CD4-positive, alpha-beta T cell treated with Interleukin-4 for 4 hours (primary cell): ENCODE measurements at regions not wholly inside any gene's neighbourhood (a gene's known extent, or its start where the extent isn't known, plus 50 kb on each side); places are given as distances from the start of the nearest gene placed in this dataset.

Experiments
- DNase-seq: peaks from one replicate; pipeline ENCODE4 v3.0.0-alpha.2; 2020

DNA sequence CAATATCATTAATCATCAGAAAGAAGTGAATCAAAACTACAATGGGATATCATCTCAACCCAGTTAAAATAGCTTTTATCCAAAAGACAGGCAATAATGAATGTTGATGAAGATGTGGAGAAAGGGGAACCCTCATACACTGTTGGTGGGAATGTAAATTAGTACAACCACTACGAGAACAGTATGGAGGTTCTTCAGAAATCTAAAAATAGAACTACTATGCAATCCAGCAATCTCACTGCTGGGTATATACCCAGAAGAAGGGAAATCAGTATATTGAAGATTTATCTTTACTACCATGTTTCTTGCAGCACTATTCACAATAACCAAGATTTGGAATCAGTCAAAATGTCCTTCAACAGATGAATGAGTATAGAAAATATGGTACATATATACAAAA lies 189.8 kb downstream of the HHIPL2 start:
- DNase-seq, result no peak

DNA sequence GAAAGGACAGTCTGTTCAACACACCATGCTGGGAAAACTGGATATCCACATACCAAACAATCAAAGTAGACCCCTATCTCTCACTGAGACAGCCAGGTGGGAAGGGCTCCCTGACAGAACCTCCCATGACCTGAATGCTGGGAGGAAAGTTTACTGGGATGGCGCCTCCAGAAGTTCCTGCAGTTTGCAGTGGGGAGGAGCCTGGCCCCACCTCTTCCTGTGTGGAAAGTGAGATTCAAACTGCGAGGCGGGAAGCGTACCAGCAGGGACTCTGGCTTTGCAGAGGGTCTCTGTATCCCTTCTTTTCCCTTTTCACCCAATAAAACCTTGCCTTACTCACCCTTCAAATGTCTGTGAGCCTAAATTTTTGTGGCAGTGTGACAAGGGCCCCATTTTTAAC lies 190.7 kb downstream of the HHIPL2 start:
- DNase-seq, result no peak

DNA sequence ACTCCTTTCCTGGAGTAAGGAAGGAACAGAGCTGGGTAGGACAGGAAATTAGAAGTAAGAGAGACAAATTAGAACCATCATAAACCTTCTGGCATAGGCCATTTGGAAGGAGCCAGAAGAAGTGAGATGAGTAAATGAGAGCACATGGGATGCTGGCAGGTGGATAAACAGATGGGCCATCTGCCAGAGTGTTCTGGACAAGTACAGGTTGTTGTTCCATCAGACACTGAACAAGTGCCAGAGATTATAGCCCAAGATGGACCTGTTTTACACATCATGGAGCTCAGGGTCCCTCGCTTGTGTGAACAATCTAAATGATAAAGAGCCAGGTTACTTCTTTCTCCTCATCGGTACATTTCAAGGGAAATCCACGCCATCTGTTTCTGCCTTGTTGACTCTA lies 200.3 kb downstream of the HHIPL2 start:
- DNase-seq, result no peak

DNA sequence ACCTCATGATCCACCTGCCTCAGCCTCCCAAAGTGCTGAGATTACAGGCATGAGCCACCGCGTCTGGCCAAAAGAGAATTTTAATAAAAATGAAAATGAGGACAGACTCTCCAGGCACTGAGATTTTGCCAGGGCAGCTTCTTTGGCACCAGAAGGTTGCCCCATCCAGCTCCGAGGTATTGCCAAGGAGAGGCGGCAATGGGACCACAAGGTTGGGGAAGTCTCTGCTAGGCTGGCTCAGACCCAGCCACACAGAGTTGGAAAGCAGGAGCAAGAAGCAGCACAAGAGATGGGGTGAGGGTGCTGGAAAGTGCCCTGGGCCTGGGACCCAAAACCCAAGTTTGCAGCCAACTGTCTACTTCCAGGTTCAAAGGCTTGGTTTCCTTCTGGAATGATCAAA lies 200.9 kb downstream of the HHIPL2 start:
- DNase-seq, result no peak

DNA sequence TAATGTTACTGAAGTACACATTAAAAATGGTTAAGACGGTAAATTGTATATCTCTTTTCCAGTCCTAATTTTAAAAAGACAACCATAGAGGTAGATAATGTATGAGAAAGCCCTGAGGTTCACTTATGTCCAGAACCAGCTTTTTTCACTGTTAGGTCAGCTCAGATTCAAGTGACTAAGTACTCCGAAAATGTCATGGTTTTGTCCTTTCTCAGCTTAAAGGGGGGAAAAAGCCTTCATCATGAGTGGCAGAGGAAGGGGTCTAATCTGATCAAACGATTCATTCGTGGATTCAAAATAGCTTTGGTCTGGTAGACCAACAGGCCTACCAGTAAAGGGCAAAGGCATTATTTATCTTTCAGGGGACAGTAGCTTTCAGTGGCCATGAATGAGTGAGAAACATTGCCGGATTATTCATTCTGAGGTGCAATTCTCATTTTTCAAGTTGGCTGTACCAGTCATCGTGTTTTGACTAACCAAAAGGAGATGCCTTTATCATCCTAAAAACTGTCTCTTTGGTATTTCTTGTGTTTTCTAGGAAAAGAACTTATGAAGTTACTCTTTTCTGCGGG lies 208.4 kb downstream of the HHIPL2 start:
- DNase-seq, result no peak

DNA sequence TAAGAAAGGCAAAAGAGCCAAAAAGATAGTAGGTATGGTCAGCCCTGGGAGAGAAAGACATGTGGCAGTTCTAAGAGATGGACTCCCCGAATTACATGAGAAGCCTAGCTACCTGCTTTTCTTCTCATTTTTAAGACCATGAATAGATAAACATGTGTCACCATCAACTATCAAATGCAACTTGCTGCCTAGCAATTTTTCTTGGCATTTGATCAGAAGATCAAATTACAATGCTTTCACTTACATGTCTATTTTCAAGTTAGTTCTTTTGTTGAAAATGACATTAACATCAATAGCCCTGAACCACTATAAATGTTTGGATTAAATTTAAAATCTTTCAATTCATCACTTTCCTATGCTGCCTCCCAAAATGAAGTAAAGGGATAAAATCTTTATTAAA lies 212.3 kb downstream of the HHIPL2 start:
- DNase-seq, result no peak

DNA sequence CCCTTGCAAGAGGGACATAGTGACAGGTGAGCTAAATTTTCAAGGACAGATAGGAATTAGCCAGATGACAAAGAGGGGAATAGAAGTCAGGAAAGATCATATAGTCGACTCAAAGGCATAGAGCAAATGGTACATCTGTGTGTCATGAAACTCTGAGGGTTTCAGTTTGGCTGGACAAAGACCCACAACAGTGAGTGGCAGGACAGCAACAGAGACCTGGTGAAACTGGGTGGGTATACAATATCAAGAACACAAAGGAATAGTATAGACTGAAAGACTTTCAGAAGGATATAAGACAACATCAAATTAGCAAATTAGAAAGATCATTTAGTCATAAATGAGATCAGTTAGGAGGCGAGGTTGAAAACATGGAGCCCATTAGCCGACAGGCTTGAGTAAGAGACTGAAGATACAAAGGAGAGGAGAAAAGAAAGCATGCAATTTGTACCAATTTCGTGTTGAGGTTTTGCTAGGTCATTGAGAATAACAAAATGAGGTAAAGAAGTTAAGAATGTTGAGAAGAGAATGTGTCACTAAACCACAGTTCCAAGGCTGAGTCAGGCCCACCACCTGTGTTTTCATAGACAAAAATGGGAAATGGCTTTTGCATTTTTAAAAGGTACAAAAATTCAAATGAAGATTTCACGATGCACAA lies 213.8 kb downstream of the HHIPL2 start:
- no peak for DNase-seq

DNA sequence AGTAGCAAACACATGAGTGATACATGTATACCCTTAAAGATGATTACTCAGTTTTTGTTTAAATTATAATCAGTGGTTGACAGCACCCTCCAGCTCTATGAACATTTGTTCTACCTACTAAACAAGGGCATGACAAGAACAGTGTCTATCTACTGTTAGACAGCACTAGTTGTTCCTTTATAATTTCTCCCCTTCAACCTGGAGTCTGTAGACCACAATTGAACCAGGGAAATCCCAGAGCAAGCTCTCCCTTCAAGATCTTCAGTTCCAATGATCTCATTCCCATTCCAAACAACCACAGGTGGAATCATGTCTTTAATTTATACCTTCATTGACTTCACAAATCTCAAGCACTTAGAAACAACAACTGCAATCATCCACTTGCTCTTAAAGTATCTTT lies 216.1 kb downstream of the HHIPL2 start:
- DNase-seq, result no peak

DNA sequence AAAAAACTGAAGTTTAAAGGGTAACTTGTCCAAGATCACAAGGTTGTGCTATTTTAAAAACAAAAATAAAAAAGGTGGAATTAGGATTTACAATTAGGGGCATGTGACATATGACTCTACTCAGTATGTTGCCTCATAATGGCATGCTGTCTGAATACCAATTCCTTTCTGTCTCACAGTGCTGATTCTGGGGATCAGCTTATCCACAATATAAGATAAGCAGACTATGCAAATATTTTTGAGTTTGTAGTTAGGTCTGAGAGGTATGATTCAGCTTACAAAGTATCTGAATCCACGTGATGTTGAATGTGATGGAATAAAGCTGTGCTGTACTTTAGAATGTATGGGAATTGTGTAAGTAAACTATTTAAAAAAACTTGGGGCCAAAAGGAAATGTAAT lies 216.6 kb downstream of the HHIPL2 start:
- no peak for DNase-seq

DNA sequence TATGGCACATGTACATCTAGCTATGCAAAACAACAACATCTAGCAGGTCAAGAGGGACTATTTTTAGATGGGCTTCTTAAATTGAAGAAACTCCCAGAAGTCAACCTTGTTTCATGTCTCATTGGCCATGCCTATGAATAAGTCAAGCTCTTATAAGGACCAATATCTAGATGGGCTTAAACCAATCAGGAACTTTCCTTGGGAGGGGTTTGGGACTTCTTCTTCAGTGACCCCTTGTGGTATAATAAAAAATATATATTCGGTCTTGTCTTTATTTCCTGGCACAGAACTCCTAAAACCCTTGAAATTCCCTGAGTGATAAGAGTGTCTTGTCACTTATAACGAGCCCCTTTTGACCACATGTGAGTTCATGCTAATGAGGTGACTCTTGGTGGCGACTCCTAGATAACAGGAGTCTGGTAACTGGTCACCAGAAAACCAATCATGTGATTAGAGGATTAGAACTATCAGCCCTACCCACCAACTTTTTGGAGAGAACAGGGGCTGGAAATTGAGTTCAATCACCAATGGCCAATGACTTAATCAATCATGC lies 218.3 kb downstream of the HHIPL2 start:
- no peak for DNase-seq

DNA sequence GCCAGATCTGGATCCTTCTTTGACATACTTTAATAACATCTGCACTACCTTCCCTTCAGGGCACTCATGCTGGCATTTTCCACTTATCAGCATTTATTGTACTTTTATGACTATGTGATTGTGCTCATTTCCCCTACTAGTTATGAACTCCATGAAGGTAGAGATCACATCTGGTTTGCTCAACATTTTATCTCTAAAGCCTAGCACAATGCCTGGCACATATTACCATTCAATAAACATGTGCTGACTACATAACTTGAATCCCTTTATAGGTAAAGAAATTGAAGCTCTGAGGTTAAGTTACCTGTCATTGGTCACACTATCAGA lies 221.2 kb downstream of the HHIPL2 start:
- no peak for DNase-seq

DNA sequence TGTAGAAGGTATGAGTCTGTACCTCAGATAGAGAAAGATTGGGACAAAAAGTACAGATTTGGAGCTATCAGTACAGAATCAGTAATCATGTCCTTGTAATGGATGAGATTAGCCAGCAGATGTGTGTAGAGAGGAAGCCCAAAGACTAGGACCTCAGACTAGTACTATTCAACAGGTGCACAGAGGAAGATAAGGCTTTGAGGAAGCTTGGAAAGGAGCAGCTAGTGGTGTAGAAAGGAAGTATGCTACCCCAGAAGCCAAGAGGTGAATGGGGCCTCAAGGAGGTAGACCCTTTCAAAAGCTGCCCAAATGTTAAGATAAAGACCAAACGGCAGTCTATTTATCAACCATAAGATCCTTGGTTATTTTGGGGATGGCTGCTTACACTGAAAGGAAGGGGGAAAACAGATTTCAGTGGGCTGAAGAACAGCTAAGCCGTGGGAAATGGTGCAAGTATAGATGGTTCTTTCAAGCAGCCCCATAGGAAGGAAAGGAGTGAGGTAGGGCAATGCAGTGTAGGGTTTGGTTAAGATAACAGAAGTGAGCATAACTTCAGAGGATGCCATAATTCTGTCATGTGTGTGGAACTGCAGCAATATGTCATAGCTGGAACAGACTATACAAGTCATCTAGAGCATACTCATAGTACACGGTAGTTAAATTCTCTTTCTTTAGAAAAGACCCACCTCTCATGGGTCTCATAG lies 221.7 kb downstream of the HHIPL2 start:
- no peak for DNase-seq

DNA sequence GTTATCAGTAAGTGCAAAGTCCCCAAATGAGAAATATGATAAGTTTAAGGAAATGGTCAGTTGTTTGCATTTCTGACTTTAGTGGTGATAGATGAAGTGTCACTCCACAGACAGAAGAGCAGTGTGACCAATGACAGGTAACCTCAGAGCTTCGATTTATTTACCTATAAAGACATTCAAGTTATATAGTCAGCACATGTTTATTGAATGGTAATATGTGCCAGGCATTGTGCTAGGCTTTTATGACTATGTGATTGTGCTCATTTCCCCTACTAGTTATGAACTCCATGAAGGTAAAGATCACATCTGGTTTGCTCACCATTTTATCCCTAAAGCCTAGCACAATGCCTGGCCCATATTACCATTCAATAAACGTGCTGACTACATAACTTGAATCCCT lies 222.4 kb downstream of the HHIPL2 start:
- DNase-seq, result no peak

DNA sequence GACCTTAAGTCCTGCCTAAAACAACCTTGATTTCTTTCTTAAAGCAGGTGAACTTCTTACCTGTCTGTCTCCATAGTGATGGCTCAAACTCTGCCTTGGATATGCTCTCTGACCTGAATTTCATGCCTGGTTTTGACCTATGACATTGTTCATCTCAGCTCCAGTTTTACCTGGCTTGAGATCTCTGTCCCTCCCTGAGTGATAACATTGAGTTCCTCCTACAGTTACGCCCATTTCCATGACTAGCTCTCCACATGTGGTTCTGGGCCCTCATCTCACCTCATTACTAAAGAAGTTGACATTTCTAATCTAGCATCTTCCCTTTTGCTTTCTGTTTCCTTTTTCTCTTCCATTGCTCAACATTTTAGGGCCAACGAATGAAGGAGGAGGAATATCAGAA lies 233.1 kb downstream of the HHIPL2 start:
- no peak for DNase-seq

DNA sequence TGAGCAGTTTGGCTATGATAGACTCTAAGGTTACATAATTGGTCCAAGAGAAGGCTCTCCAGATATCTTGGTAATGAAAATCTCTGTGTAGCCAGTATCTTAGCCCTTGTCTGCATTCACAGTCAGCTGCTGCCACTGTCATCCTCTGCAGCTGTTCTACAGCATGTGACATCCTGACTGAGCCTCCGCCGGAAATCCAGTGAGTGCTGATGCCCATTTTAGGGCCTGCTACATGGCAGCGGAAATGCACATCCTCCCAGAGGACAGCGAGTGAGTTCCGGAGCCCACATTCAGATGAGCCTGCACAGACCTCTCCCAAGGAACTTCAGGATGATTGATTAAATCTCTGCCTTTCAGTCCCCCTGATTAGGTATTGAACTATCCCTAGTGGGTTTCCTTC lies 237.1 kb downstream of the HHIPL2 start:
- no peak for DNase-seq

DNA sequence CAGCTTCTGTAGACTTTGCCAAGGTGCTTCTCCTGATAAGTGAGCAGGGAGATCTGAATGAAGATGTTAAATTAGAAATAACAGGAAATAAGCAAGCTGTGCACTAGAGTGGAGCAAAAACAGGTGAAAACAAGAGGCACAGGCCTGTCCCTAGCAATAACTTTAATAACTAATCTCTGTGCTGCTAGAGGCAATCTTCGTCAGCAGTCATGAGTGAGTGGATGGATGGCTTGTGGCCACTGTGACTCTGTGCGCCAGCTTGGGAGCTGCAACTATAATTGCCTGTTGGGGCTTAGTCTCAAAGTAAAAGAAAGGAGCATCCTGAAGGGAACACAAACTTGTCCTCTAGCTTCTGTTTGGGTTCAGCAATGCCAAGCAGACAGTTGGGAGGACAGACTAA lies 240.3 kb downstream of the HHIPL2 start:
- no peak for DNase-seq

DNA sequence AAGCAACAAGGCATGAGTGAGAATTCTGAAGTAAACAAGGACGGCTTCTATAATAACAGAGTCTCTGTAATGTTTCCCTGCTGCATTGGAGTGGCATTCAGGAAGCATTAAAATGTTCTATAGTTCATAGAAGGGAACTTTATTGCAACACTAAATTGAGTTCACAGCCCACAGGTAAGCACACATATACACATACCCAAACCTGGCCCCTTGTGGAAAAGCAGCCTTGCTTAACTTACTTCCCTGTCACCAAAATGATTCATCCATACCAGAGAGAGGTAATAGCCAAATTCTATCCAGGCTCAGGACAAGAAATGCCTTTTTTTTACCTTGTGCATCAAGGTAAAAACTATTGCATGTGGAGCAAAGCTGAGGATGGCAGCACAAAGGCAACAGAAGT lies 241.4 kb downstream of the HHIPL2 start:
- DNase-seq, result no peak

DNA sequence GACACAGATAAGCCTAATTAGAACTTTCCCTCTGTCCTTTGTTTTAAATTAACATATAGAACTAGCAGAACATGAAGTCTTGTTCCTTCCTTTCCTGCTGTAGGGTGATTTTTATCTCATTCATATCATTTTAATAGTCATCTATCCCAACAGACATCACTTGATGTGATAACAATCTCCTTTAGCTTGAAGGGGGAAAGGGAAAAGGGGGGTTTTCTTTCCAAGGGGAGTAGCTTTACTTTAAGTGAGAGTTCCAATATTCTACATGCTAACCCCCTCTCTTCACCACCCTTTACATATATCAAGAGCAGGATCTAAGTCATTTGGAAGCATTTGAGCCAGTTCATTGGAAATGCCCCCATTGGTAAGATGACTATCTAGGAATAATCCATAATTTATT lies 241.9 kb downstream of the HHIPL2 start:
- no peak for DNase-seq

DNA sequence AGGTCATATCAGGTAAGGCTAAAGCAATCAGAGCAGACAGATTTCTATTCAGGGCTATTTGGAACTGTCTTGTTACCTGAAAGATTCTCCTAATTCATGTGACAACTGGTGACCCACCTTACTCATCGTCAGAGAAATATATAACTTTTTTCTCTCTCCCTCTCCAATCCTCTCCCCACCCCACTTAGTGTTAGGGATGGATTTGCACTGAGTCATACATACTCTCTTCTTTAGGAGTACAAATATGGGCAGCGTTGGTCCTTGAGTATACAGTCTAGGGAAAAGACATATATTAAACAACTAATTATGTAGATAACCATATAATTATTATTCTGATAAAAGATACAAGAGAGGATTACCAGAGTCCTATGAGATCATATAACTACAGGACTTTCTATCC lies 246.3 kb downstream of the HHIPL2 start:
- DNase-seq, result no peak

DNA sequence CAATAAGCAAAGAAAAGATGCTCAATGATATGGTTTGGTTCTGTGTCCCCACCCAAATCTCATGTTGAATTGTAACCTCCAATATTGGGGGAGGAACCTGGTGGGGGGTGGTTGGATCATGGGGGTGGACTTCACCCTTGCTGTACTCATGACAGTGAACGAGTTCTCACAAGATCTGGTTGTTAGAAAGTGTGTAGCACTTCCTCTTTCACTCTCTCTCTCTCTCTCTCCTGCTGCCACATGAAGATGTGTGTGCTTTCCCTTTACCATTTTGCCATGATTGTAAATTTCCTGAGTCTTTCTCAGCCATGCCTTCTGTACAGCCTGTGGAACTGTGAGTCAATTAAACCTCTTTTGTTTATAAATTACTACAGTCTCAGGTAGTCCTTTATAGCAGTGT lies 248.4 kb downstream of the HHIPL2 start:
- DNase-seq, result no peak

DNA sequence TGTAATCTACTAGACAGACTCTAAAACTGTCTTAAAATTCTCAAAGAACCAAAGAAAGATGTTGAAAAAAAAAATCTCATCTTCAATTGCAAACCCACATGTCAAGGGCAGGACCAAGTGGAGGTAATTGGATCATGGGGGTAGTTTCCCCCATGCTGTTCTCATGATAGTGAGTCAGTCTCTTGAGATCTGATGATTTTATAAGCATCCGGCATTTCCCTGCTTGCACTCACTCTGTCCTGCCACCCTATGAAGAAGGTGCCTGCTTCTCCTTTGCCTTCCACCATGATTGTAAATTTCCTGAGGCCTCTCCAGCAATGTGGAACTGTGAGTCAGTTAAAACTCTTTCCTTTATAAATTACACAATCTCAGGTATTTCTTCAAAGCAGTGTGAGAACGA lies 257.0 kb downstream of the HHIPL2 start:
- DNase-seq, result no peak

DNA sequence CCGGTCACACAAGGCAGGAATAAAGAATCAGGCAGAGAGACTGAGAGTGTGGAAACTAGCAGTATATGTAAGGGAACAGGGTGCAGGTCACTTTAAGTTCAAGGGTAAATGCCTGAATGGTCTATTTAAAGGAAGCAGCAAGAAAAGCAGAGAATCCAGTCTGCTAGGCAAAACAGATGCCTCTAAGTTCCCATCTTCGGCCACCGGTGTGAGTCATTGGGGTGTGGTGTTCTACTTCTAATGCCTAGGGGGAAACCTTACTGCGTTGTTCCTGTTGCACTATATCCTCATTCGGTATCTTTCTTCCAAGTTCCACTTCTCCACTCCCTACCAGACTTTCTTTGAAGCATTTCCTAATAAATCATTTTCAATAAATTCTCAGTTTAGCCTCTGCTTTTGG lies 259.9 kb downstream of the HHIPL2 start:
- DNase-seq, result no peak

DNA sequence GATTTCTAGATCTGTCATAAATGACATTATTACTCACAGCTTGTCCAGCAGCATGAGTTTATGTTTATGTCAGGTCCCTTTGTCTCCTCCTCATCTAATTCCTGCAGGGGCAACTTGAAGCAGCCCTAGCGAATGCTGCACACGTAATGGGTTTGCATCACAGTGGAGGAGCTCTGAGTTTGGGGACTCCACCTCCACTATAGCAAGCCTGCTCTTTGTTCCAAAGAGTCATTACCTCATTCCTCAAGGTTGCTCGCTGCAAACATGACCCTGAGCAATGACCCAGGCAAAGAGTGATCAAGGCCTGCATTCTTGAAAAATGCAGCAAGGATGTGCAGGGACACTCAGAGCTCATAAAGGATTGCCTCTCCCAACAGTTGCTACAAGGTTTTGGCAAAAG lies 261.9 kb downstream of the HHIPL2 start:
- no peak for DNase-seq

DNA sequence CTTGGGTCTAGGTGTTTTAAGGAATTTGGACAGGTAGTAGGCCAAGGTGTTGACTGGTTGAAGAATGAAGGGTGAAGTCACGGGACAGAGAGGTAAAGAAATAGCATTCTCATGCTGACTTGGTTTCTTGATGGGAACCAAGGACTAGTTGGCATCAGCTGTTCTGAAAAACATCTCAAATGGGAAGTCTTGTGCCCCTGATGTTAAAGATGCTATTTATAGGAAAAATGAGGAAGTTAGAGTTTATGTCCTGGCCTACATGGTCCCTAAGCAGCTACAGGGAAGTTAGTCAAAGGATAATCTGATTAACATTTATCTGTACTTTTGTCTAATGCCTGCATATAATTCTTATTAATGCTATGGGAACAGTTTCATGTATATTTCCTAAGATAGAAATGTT lies 262.4 kb downstream of the HHIPL2 start:
- no peak for DNase-seq

DNA sequence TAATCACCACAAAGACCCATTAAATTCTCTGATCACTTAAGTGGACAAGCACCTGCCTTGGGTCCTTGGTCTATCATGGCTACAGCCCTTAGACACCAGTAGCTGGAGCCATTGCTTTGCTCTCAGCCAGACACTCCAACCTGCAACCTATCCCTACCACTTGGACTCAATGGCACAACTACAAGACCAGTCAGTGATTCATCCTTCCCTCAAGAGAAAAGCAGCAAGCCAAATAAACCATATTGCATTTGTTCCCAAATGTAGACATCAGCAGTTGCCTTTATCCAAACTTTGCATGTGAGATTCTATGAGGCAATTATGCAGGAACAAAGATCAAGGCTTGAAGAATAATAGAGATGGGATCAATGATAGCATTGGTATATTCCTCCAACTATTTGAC lies 263.4 kb downstream of the HHIPL2 start:
- no peak for DNase-seq
